Astrocyte of the spinal cord (primary cell): ENCODE measurements at regions not wholly inside any gene's neighbourhood (a gene's known extent, or its start where the extent isn't known, plus 50 kb on each side); places are given as distances from the start of the nearest gene placed in this dataset.

ENCODE experiments used
- DNase-seq: peaks from one replicate; pipeline ENCODE4 v3.0.0; 2011; ENCODE audit warnings: low read depth, low spot score
- H3K4me3 ChIP-seq: 2 replicates; pipeline ENCODE4 v1.5.1; 2011; ENCODE audit warnings: low read depth, mild to moderate bottlenecking, low read length, moderate library complexity
- CTCF ChIP-seq: IDR thresholded peaks from 2 replicates; pipeline ENCODE4 v1.5.1; 2012; ENCODE audit warnings: low read depth, mild to moderate bottlenecking, low read length, inconsistent platforms
- in situ Hi-C: cut with HindIII; loops from 2 replicates; pipeline ENCODE4 v1.10.0; 2017; ENCODE audit warnings: low sequenced_read_pairs

GRCh38 chr2:58878778-58879177, 637.7 kb upstream of the FANCL start:
- H3K4me3 ChIP-seq = no peak overlapping the region
- in situ Hi-C loops = no loop called here
- DNase-seq = no peak
- TF ChIP-seq CTCF = no peak

- H3K4me3 ChIP-seq = no peak overlapping the region
- DNase-seq = no peak
- in situ Hi-C loops = no loop called here
- no peak for TF ChIP-seq CTCF
These were observed 635.0 kb upstream of the FANCL start for GRCh38 chr2:58876126-58876525.

GRCh38 chr2:58875436-58875835, 634.3 kb upstream of the FANCL start:
- in situ Hi-C loops = no loop called here
- TF ChIP-seq CTCF = no peak
- H3K4me3 ChIP-seq = no peak overlapping the region

GRCh38 chr2:58871469-58872142, 630.5 kb upstream of the FANCL start:
- peak; percentile 21 for TF ChIP-seq CTCF
- in situ Hi-C loops = no loop called here
- no peak for DNase-seq
- H3K4me3 ChIP-seq = no peak overlapping the region

More at GRCh38 chr2:58875436-58875835, 634.3 kb upstream of the FANCL start:
- no peak for DNase-seq

DNA sequence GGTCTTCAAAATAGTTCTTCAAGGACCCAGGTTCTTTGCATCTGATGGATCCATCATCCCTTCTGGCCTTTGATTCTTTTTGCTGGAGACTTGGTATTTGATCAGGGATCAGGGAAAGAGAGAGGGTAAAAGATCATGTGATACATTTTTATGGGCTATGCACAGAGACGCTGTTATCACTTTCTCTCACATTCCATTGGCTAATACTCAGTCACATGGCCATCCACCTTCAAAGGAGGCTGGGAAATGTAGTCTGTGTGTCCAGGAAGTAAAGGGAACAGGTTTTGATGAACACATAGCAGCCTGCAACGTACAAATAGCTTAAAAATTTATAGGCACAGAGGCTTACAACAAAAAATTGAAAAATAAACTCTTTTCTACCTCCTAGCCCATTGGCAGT, 629.6 kb upstream of the FANCL start:
- DNase-seq = no peak
- in situ Hi-C loops = no loop called here
- no peak overlapping the region for H3K4me3 ChIP-seq
- TF ChIP-seq CTCF = no peak

- H3K4me3 ChIP-seq = no peak overlapping the region
- in situ Hi-C loops = no loop called here
- no peak for TF ChIP-seq CTCF
- no peak for DNase-seq
These were observed 625.8 kb upstream of the FANCL start for GRCh38 chr2:58866946-58867345.
